H1 (cell line): ENCODE measurements at regions not wholly inside any gene's neighbourhood (a gene's known extent, or its start where the extent isn't known, plus 50 kb on each side); places are given as distances from the start of the nearest gene placed in this dataset.

Source experiments
- CTCF ChIA-PET: fragments of 300-600 bp; sonication (Branson Sonifier 250); formaldehyde crosslinking; loops from one replicate; lab custom pipeline; 2021; ENCODE audit not compliant: partially characterized antibody; lab: Charles Lee
- POLR2A ChIA-PET: fragments of 300-600 bp; sonication (Branson Sonifier 250); formaldehyde crosslinking; loops from one replicate; lab custom pipeline; 2021; ENCODE audit warnings: inconsistent platforms; ENCODE audit not compliant: partially characterized antibody; lab: Charles Lee
- DNase-seq, 2 experiments: peaks; one replicate each; pipeline versions ENCODE4 v3.0.0 to v3.0.0-alpha.2; 2010 to 2022; ENCODE audit warnings: low spot score in 2 of 2, low read depth in 1 of 2, mixed read lengths in 1 of 2
- FAIRE-seq: peaks from 2 replicates; lab custom pipeline; 2011; peaks lifted over from hg19 to GRCh38; lab: Jason Lieb, UNC
- H2AFZ ChIP-seq: 2 replicates; pipeline ENCODE4 v1.8.1; 2012; ENCODE audit warnings: low read length, inconsistent platforms
- H2AK5ac ChIP-seq: 2 replicates; pipeline ENCODE4 v1.6.1; 2013; ENCODE audit warnings: low read depth, low read length
- H2BK120ac ChIP-seq: replicated peaks from 2 replicates; pipeline ENCODE3; 2013; ENCODE audit warnings: low read depth, low read length, inconsistent platforms
- H2BK12ac ChIP-seq: 2 replicates; pipeline ENCODE4 v1.6.1; 2013; ENCODE audit warnings: low read depth, low read length
- H2BK15ac ChIP-seq: 2 replicates; pipeline ENCODE4 v1.6.1; 2013; ENCODE audit warnings: low read length
- H2BK20ac ChIP-seq: 2 replicates; pipeline ENCODE4 v1.6.1; 2013; ENCODE audit warnings: low read length
- H2BK5ac ChIP-seq: 2 replicates; pipeline ENCODE4 v1.6.1; 2013; ENCODE audit warnings: low read depth, low read length
- H3K14ac ChIP-seq: 2 replicates; pipeline ENCODE4 v1.6.1; 2013; ENCODE audit warnings: inconsistent platforms; ENCODE audit not compliant: insufficient read length
- H3K18ac ChIP-seq: 2 replicates; pipeline ENCODE4 v1.6.1; 2013; ENCODE audit warnings: low read length; ENCODE audit errors: extremely low read depth
- H3K23ac ChIP-seq: 2 replicates; pipeline ENCODE4 v1.6.1; 2013; ENCODE audit warnings: inconsistent platforms; ENCODE audit not compliant: insufficient read length
- H3K23me2 ChIP-seq: 2 replicates; pipeline ENCODE4 v1.6.1; 2013; ENCODE audit warnings: low read depth, low read length
- H3K27ac ChIP-seq: 2 replicates; pipeline ENCODE4 v1.6.1; 2011; ENCODE audit warnings: low read depth, low read length, inconsistent platforms
- H3K27me3 ChIP-seq, 4 experiments: replicated peaks in 1 of 4; 1 replicate in 1 of 4; 2 replicates in 3 of 4; pipeline versions ENCODE4 v1.6.1 to v1.8.1; 2011 to 2013; ENCODE audit warnings: low read length in 3 of 4, mild to moderate bottlenecking in 3 of 4, inconsistent platforms in 2 of 4, mixed read lengths in 2 of 4, moderate library complexity in 1 of 4; ENCODE audit not compliant: control insufficient read depth in 3 of 4, insufficient read depth in 3 of 4; ENCODE audit errors: extremely low read depth in 1 of 4
- H3K36me3 ChIP-seq, 4 experiments: 2 replicates each; pipeline versions ENCODE4 v1.6.1 to v1.8.1; 2011 to 2013; ENCODE audit warnings: mild to moderate bottlenecking in 4 of 4, low read length in 3 of 4, moderate library complexity in 2 of 4, control low read depth in 1 of 4, inconsistent platforms in 1 of 4; ENCODE audit not compliant: insufficient read depth in 4 of 4, control insufficient read depth in 2 of 4
- H3K4ac ChIP-seq: replicated peaks from 2 replicates; pipeline ENCODE3; 2013; ENCODE audit warnings: low read length, low read depth, mixed read lengths, inconsistent platforms; ENCODE audit not compliant: insufficient read length
- H3K4me1 ChIP-seq, 4 experiments: replicated peaks in 1 of 4; 1 replicate in 1 of 4; 2 replicates in 3 of 4; pipeline versions ENCODE4 v1.6.1 to v1.8.1; 2011 to 2013; ENCODE audit warnings: low read length in 3 of 4, inconsistent platforms in 2 of 4, mixed read lengths in 1 of 4; ENCODE audit not compliant: insufficient read depth in 4 of 4, control insufficient read depth in 3 of 4
- H3K4me2 ChIP-seq, 2 experiments: 2 replicates each; pipeline versions ENCODE4 v1.6.1 to v1.8.1; 2011 to 2013; ENCODE audit warnings: low read depth in 2 of 2, low read length in 2 of 2, control low read depth in 1 of 2, inconsistent platforms in 1 of 2, mild to moderate bottlenecking in 1 of 2; ENCODE audit not compliant: insufficient read depth in 1 of 2
- H3K4me3 ChIP-seq, 4 experiments: fragments of 200-600, 300-600 bp in 1 of 4; sonication (generic), shearing (Covaris generic), sonication (Bioruptor Twin) in 1 of 4; 2 replicates each; pipeline versions ENCODE4 v1.5.1 to v1.8.1; 2011 to 2016; ENCODE audit warnings: low read length in 4 of 4, low read depth in 3 of 4, control low read depth in 2 of 4, inconsistent platforms in 2 of 4, mild to moderate bottlenecking in 2 of 4, mixed read lengths in 1 of 4, moderate library complexity in 1 of 4; ENCODE audit not compliant: insufficient read depth in 2 of 4; ENCODE audit errors: extremely low read depth in 1 of 4
- H3K56ac ChIP-seq: replicated peaks from 2 replicates; pipeline ENCODE3; 2013; ENCODE audit warnings: low read depth, mild to moderate bottlenecking, mixed read lengths, low read length, inconsistent platforms; ENCODE audit not compliant: insufficient read length
- H3K79me1 ChIP-seq: 2 replicates; pipeline ENCODE4 v1.6.1; 2013; ENCODE audit warnings: low read depth, low read length, control low read depth
- H3K79me2 ChIP-seq, 2 experiments: 2 replicates each; pipeline versions ENCODE4 v1.6.1 to v1.8.1; 2012 to 2013; ENCODE audit warnings: low read length in 2 of 2, mild to moderate bottlenecking in 2 of 2, inconsistent platforms in 1 of 2; ENCODE audit not compliant: insufficient read depth in 2 of 2, control insufficient read depth in 1 of 2
- H3K9ac ChIP-seq, 4 experiments: replicated peaks in 1 of 4; 1 replicate in 1 of 4; 2 replicates in 3 of 4; pipeline versions ENCODE4 v1.6.1 to v1.8.1; 2011 to 2013; ENCODE audit warnings: low read depth in 3 of 4, low read length in 3 of 4, control low read depth in 2 of 4, mild to moderate bottlenecking in 2 of 4, moderate library complexity in 2 of 4, inconsistent platforms in 1 of 4; ENCODE audit errors: extremely low read depth in 1 of 4
- H3K9me3 ChIP-seq, 2 experiments: 2 replicates each; pipeline versions ENCODE4 v1.6.1 to v1.8.1; 2012 to 2013; ENCODE audit warnings: mild to moderate bottlenecking in 2 of 2, moderate library complexity in 2 of 2, control low read depth in 1 of 2, inconsistent platforms in 1 of 2, low read depth in 1 of 2, low read length in 1 of 2, mixed read lengths in 1 of 2; ENCODE audit not compliant: insufficient read depth in 2 of 2
- H4K20me1 ChIP-seq, 2 experiments: replicated peaks in 1 of 2; 2 replicates each; pipeline versions ENCODE3 to v1.8.1; 2011 to 2013; ENCODE audit warnings: inconsistent platforms in 2 of 2, low read length in 2 of 2, mild to moderate bottlenecking in 1 of 2; ENCODE audit not compliant: insufficient read depth in 2 of 2, control insufficient read depth in 1 of 2
- H4K5ac ChIP-seq: 2 replicates; pipeline ENCODE4 v1.6.1; 2013; ENCODE audit warnings: low read length, low read depth, mixed read lengths, inconsistent platforms; ENCODE audit not compliant: insufficient read length
- H4K8ac ChIP-seq: 2 replicates; pipeline ENCODE4 v1.8.0; 2013; ENCODE audit warnings: mild to moderate bottlenecking, moderate library complexity, low read length, inconsistent platforms; ENCODE audit not compliant: insufficient read depth; ENCODE audit errors: extremely low read depth
- H4K91ac ChIP-seq: replicated peaks from 2 replicates; pipeline ENCODE3; 2013; ENCODE audit warnings: low read length, mixed read lengths, inconsistent platforms; ENCODE audit not compliant: insufficient read length
- BACH1 ChIP-seq: IDR thresholded peaks from 2 replicates; pipeline ENCODE4 v1.6.1; 2012; ENCODE audit warnings: low read length, improper control_type of control experiment
- BRCA1 ChIP-seq: IDR thresholded peaks from 2 replicates; pipeline ENCODE4 v1.6.1; 2012; ENCODE audit warnings: low read depth, low read length, improper control_type of control experiment
- CEBPB ChIP-seq: IDR thresholded peaks from 2 replicates; pipeline ENCODE4 v1.6.1; 2012; ENCODE audit warnings: low read depth, low read length
- CHD2 ChIP-seq: IDR thresholded peaks from 2 replicates; pipeline ENCODE4 v1.6.1; 2012; ENCODE audit warnings: low read length, improper control_type of control experiment
- CTBP2 ChIP-seq: IDR thresholded peaks from 2 replicates; pipeline ENCODE4 v1.7.0; 2011; ENCODE audit warnings: borderline replicate concordance, mild to moderate bottlenecking, moderate library complexity, mixed read lengths, low read length; ENCODE audit not compliant: insufficient read depth, insufficient read length
- EGR1 ChIP-seq: IDR thresholded peaks from 2 replicates; pipeline ENCODE4 v1.6.1; 2011; ENCODE audit warnings: low read depth, low read length, borderline replicate concordance
- FOSL1 ChIP-seq: IDR thresholded peaks from 2 replicates; pipeline ENCODE4 v1.6.1; 2011; ENCODE audit warnings: mild to moderate bottlenecking, low read depth, low read length, moderate library complexity; ENCODE audit not compliant: insufficient read depth
- JUN ChIP-seq: IDR thresholded peaks from 2 replicates; pipeline ENCODE4 v1.6.1; 2011; ENCODE audit warnings: low read depth, mild to moderate bottlenecking, improper control_type of control experiment, low read length
- KDM5A ChIP-seq: fragments of 200-600 bp; IDR thresholded peaks from 2 replicates; pipeline ENCODE4 v1.7.1; 2012; ENCODE audit warnings: mild to moderate bottlenecking, low read length, inconsistent platforms, mixed read lengths
- RBBP5 ChIP-seq: IDR thresholded peaks from 2 replicates; pipeline ENCODE4 v1.7.1; 2012; ENCODE audit warnings: low read depth, mild to moderate bottlenecking, inconsistent platforms, low read length, moderate library complexity, borderline replicate concordance
- RFX5 ChIP-seq: IDR thresholded peaks from 2 replicates; pipeline ENCODE4 v1.6.1; 2011; ENCODE audit warnings: low read depth, low read length, improper control_type of control experiment, borderline replicate concordance
- RXRA ChIP-seq: IDR thresholded peaks from 2 replicates; pipeline ENCODE4 v1.6.1; 2011; ENCODE audit warnings: low read depth, mild to moderate bottlenecking, low read length, moderate library complexity; ENCODE audit not compliant: insufficient read depth
- SIN3A ChIP-seq, 2 experiments: IDR thresholded peaks in 1 of 2; conservative IDR thresholded peaks in 1 of 2; 2 replicates each; pipeline ENCODE4 v1.6.1; 2011 to 2012; ENCODE audit warnings: low read length in 2 of 2, improper control_type of control experiment in 1 of 2, low read depth in 1 of 2, mild to moderate bottlenecking in 1 of 2
- SIX5 ChIP-seq: IDR thresholded peaks from 2 replicates; pipeline ENCODE4 v1.6.1; 2011; ENCODE audit warnings: mild to moderate bottlenecking, low read depth, low read length
- SRF ChIP-seq: IDR thresholded peaks from 2 replicates; pipeline ENCODE4 v1.6.1; 2011; ENCODE audit warnings: mild to moderate bottlenecking, low read depth, low read length, moderate library complexity
- WGBS, 2 experiments: shearing (Covaris generic) in 1 of 2; methylation state at CpG; one replicate each; pipeline versions ENCODE4 v1.1.6 to v1.1.7; 2013 to 2015; ENCODE audit warnings: low lambda C conversion rate in 2 of 2, mixed read lengths in 2 of 2, inconsistent platforms in 1 of 2, low coverage in 1 of 2, missing lambda C conversion rate in 1 of 2; ENCODE audit not compliant: insufficient replicate concordance in 2 of 2, insufficient coverage in 1 of 2, insufficient read length in 1 of 2; ENCODE audit errors: extremely low coverage in 1 of 2, missing lambda C conversion rate in 1 of 2; 5-methylcytosine and 5-hydroxymethylcytosine counted together
- TF ChIP-seq, protein P1 (sequence below): IDR thresholded peaks from 2 replicates; pipeline ENCODE4 v1.6.1; 2012; ENCODE audit warnings: inconsistent platforms

DNA sequence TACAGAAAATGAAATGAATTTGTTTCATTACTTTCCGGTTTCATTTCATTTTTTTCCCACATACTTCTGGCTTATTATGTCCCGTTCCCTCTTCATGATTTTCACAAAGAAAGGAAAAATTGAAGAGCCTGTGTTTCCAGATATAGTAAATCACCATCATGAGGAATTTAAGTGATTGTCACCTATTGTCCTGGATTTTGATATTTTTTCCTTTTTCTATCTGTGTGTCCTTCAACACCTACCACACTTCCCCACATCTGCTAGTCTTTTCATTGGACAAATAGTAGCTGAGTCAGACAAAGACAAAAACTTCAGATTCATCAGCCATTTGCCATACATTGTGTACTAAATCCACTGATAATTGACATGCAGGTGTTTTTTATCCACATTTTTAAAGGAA, 258.2 kb upstream of the HSF2 start:
- H2BK15ac ChIP-seq: no peak overlapping the region
- H3K9me3 ChIP-seq: no peaks in the 10 kb centered on the region
- TF ChIP-seq BRCA1 (no peak), CTBP2 (no peak), BACH1 (no peak), SIX5 (no peak), FOSL1 (no peak), SRF (no peak), RBBP5 (no peak), EGR1 (no peak), SIN3A (conservative IDR thresholded peaks at IDR 0.05 in 1 of 2, IDR thresholded peaks at IDR 0.05 in 1 of 2; ENCODE audit: low read depth in 1 of 2, low read length in 2 of 2) (no peak), JUN (no peak), CEBPB (no peak), RXRA (no peak), KDM5A (no peak), RFX5 (no peak), CHD2 (no peak)
- TF ChIP-seq, protein P1, sequence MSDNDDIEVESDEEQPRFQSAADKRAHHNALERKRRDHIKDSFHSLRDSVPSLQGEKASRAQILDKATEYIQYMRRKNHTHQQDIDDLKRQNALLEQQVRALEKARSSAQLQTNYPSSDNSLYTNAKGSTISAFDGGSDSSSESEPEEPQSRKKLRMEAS: no peak

More for the DNA sequence above, 258.2 kb upstream of the HSF2 start:
- H3K14ac ChIP-seq: no peak overlapping the region
- no peak overlapping the region for H3K18ac ChIP-seq
- WGBS, 2 experiments: 89% methylated on average over 2 of the region's 2 CpGs; no CpG with 5 or more reads in 1 of the 2 experiments
- H4K91ac ChIP-seq: no peak overlapping the region
- no peak overlapping the region for H3K23ac ChIP-seq
- no peak overlapping the region for H4K5ac ChIP-seq
- FAIRE-seq (no peak), DNase-seq (no peak)
- no peaks in the 10 kb centered on the region for H3K36me3 ChIP-seq
- H3K4me3 ChIP-seq: no peak overlapping the region
- no peak overlapping the region for H3K4me2 ChIP-seq
- H3K27me3 ChIP-seq: no peaks in the 10 kb centered on the region
- no peak overlapping the region for H2AFZ ChIP-seq
- no peak overlapping the region for H2BK5ac ChIP-seq
- H3K79me2 ChIP-seq: no peaks in the 10 kb centered on the region
- no peak overlapping the region for H2BK120ac ChIP-seq
- no peaks in the 10 kb centered on the region for H3K79me1 ChIP-seq
- H4K20me1 ChIP-seq: no peaks in the 10 kb centered on the region
- no peaks in the 10 kb centered on the region for H3K23me2 ChIP-seq
- no peak overlapping the region for H4K8ac ChIP-seq
- no peak overlapping the region for H2BK12ac ChIP-seq
- H3K9ac ChIP-seq: no peak overlapping the region
- H3K56ac ChIP-seq: no peak overlapping the region
- H3K27ac ChIP-seq: no peak overlapping the region
- POLR2A ChIA-PET: no interaction called here
- CTCF ChIA-PET: no interaction called here
- H2AK5ac ChIP-seq: no peak overlapping the region
- no peak overlapping the region for H3K4ac ChIP-seq
- no peak overlapping the region for H2BK20ac ChIP-seq
- H3K4me1 ChIP-seq: no peaks in the 10 kb centered on the region
